Stimulated activated CD4-positive, alpha-beta T cell treated with anti-CD3 and anti-CD28 coated beads, Interleukin-15, amount 100 ng/mL, for 1 hour (primary cell): ENCODE measurements at regions not wholly inside any gene's neighbourhood (a gene's known extent, or its start where the extent isn't known, plus 50 kb on each side); places are given as distances from the start of the nearest gene placed in this dataset.

ENCODE experiments used
- DNase-seq, 2 donors: peaks; one replicate each; pipeline ENCODE4 v3.0.0-alpha.2; 2020; ENCODE audit warnings: low read depth in 1 of 2, low spot score in 1 of 2

DNA sequence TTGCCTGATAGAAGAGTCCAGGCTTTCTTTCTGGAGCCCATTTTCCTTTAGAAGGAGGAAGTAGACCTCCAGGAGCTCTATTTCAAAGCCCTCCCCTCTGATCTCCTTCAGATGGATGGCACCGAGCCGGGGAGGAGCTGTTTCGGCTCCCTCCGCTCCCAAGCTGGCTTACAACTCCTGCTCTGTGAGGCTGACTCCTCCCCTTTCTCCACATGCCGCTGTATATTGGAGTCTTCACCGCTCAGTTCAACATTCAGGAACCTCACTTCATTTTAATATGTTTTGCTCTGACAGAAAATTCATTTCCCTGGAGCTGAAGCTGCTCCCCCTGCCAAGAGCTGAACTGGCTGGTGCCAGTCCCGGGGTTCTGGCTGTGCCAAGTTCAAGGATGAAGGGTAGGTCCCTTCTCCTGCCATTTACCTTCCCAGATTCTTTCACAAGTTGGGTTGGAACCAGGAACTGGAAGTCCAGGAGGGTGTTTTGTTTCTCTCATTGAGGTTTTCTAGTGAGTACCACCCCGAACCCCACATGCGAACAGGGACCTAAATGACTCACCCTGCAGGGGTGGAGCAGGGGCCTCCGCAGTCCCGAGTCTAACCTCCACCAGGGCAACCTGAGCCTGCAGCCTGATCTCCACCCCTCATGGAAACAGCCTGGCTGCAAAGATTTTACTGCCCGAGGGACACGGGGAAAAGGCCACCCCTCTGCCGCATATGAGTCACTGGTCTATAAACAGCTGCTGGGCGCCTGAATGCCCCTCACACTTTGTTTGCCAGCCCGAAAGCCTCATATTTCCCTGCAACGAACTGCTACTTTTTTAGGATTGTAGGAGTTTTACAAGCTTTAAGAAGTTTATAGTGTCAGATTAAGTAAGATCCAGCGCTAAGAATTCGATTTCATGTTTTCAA is 68.6 kb upstream of the FOXA2 start:
- DNase-seq, result no peak

GRCh38 chr20:22653658-22654642 is 69.6 kb upstream of the FOXA2 start:
- DNase-seq, result no peak

GRCh38 chr20:22663528-22664025 is 79.2 kb upstream of the FOXA2 start:
- no peak for DNase-seq

GRCh38 chr20:22667198-22667597 is 82.8 kb upstream of the FOXA2 start:
- DNase-seq, result no peak

- no peak for DNase-seq
These were observed 87.8 kb upstream of the FOXA2 start for GRCh38 chr20:22672191-22672590.

DNA sequence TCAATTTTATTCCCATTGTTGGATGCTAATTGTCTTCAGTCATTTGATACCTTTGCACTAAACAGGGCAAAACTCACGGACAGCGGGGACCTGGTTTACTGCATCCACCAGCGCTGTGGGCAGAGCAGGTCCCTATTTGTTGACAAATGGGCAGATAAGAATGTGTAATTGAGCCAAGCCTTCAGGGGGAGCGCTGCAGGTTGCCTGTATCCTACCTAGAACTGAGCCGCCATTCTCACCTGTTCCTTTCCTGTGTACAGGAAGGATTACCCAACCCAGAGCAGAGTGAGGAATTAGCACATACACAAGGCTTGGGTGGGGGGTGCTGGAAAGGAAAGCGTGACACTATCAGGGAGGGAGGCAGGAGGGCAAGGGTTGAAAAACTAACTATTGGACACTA is 89.1 kb upstream of the FOXA2 start:
- DNase-seq, result no peak

GRCh38 chr20:22675341-22675740 is 91.0 kb upstream of the FOXA2 start:
- no peak for DNase-seq

DNA sequence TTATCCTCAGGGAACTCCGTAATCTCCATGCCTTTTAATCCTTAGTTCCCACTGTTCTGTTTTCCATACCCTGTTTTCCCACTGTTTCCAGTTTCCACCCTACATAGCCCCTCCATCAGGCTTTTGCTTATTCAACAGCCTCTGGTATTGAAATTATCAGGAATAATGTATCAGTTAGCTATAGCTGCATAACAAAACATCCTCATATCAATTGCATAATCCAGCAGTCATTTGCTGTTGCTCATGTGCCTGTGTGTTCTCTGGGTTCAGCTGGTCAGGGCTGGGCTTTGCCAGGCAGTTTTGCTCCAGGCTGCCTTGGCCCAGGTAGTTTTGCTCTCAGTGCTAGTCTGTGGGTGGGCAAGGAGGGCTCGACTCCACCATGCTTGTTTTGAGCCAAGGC is 94.3 kb upstream of the FOXA2 start:
- DNase-seq, result no peak

GRCh38 chr20:22679197-22679596 is 94.8 kb upstream of the FOXA2 start:
- no peak for DNase-seq

DNA sequence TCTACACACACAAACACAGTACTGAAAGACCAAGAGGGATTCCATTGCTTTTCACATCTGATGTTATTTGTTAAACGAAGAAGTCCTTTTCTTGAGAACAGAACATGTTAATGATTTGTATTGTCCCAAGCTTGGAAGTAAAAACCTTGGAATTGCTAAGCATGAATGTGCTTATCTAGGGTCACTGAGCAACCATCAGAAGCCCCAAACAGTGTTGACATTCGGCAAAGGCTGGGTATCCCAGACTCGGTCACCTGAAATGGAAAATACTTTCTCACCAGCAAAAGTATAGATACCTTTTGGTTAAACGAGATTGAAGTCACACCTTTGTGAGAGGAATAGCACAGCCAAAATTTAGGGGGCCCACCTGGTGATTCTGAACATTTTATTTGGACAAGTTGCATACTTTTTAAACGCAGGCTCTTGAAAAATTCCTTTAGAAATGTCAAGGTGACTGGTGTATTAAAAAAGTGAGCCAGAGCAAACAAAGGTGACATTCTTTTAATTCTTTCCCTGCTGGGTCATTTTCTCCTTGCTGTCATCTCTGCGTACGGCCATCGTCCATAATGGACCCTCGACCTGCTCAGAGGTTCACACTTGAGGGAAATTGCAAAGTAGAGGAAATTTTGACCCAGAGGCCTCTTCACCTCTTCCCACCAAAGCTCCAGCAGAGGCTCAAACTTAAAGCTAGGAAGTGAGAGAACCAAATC is 95.8 kb upstream of the FOXA2 start:
- DNase-seq, result no peak

- no peak for DNase-seq
These were observed 97.3 kb upstream of the FOXA2 start for GRCh38 chr20:22681591-22682248.

GRCh38 chr20:22682381-22682780 is 98.0 kb upstream of the FOXA2 start:
- DNase-seq, result no peak

GRCh38 chr20:22684072-22684762 is 99.8 kb upstream of the FOXA2 start:
- no peak for DNase-seq

DNA sequence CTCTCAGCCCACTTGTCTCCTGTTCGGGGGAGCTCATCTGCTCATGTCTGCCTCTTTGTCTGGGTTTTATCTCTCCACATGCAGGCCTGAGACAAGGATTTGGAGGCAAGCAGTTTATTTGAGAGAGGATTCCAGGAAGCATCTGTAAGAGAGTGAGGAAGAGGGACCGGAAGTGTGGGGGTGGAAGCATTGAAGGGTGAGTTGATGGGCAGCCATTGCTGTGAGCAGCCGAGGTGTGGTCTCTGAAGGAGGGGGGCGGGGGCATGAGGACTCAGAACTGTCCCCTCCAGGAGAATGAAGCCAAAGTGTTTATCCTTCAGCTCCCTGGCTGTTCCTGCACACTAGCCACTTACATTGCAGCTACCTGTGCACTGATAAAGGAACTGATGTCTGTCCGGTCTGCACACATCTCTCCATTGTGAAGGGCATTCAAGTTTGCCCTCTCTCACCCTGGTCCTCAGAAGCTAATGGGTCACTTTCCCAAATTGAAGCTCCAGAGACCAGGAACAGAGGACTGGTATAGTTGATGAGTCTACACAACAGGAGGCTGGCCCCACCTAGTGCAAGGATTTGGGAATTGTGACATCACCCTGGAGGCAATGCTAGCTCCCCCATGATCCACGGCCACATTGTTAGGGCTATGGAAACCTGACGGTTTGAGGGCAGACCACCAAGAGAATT is 100.5 kb upstream of the FOXA2 start:
- no peak for DNase-seq

- no peak for DNase-seq
These were observed 101.7 kb upstream of the FOXA2 start for GRCh38 chr20:22686097-22686496.

GRCh38 chr20:22687676-22688349 is 103.4 kb upstream of the FOXA2 start:
- DNase-seq, result no peak

GRCh38 chr20:22688485-22688884 is 104.1 kb upstream of the FOXA2 start:
- DNase-seq, result no peak

GRCh38 chr20:22689266-22689665 is 104.9 kb upstream of the FOXA2 start:
- no peak for DNase-seq

GRCh38 chr20:22690000-22690399 is 105.6 kb upstream of the FOXA2 start:
- no peak for DNase-seq
